DOHH2 (cell line): ENCODE measurements at regions not wholly inside any gene's neighbourhood (a gene's known extent, or its start where the extent isn't known, plus 50 kb on each side); places are given as distances from the start of the nearest gene placed in this dataset.

Experiments
- H3F3A ChIP-seq: fragments of 200-600 bp; sonication (generic), shearing (Covaris generic); 2 replicates; pipeline ENCODE4 v1.6.0; 2016; ENCODE audit warnings: antibody characterized with exemption, mild to moderate bottlenecking; ENCODE audit not compliant: control insufficient read depth, insufficient read depth
- H3K27ac ChIP-seq: fragments of 200-600 bp; sonication (generic); 2 replicates; pipeline ENCODE4 v1.5.1; 2014; ENCODE audit warnings: low read depth, mild to moderate bottlenecking, low read length, moderate library complexity
- H3K27me3 ChIP-seq: fragments of 200-600 bp; sonication (generic); 2 replicates; pipeline ENCODE4 v1.6.1; 2014; ENCODE audit warnings: mild to moderate bottlenecking, low read length, mixed read lengths; ENCODE audit not compliant: control insufficient read depth
- H3K36me3 ChIP-seq: fragments of 200-600 bp; sonication (generic); 2 replicates; pipeline ENCODE4 v1.6.1; 2014; ENCODE audit warnings: mild to moderate bottlenecking, low read length, moderate library complexity, mixed read lengths; ENCODE audit not compliant: control insufficient read depth
- H3K4me1 ChIP-seq: fragments of 200-600 bp; sonication (generic); 2 replicates; pipeline ENCODE4 v1.6.1; 2014; ENCODE audit warnings: mild to moderate bottlenecking, low read length, mixed read lengths; ENCODE audit not compliant: control insufficient read depth
- H3K4me2 ChIP-seq: fragments of 200-600 bp; sonication (generic); 2 replicates; pipeline ENCODE4 v1.6.0; 2014; ENCODE audit warnings: mild to moderate bottlenecking, low read length, moderate library complexity
- H3K4me3 ChIP-seq: fragments of 200-600 bp; sonication (generic); 2 replicates; pipeline ENCODE4 v1.5.1; 2014; ENCODE audit warnings: mild to moderate bottlenecking, low read length, mixed read lengths
- H3K79me2 ChIP-seq: fragments of 200-600 bp; sonication (generic); 2 replicates; pipeline ENCODE4 v1.6.1; 2014; ENCODE audit warnings: mild to moderate bottlenecking, low read length, mixed read lengths; ENCODE audit not compliant: control insufficient read depth
- H3K9me2 ChIP-seq: fragments of 200-600 bp; sonication (generic); replicated peaks from 2 replicates; pipeline ENCODE4 v1.6.1; 2014; ENCODE audit warnings: mild to moderate bottlenecking, low read length, mixed read lengths; ENCODE audit not compliant: control insufficient read depth
- H3K9me3 ChIP-seq: fragments of 200-600 bp; sonication (generic); 2 replicates; pipeline ENCODE4 v1.6.1; 2014; ENCODE audit warnings: antibody characterized with exemption, low read length, mixed read lengths; ENCODE audit not compliant: control insufficient read depth, insufficient read depth
- H4K20me1 ChIP-seq: fragments of 200-600 bp; sonication (generic); 2 replicates; pipeline ENCODE4 v1.6.0; 2014; ENCODE audit warnings: low read depth, mild to moderate bottlenecking, antibody characterized with exemption, low read length, moderate library complexity; ENCODE audit not compliant: control insufficient read depth, insufficient read depth
- EZH2phosphoT487 ChIP-seq: fragments of 200-600 bp; sonication (generic); IDR thresholded peaks from 2 replicates; pipeline ENCODE4 v1.6.1; 2017; ENCODE audit warnings: borderline replicate concordance, mild to moderate bottlenecking, antibody characterized with exemption, low read length, moderate library complexity, mixed read lengths
- TF ChIP-seq, protein P1 (sequence below): fragments of 200-600 bp; sonication (generic); IDR thresholded peaks from one replicate; pipeline ENCODE4 v1.5.1; 2014; ENCODE audit warnings: antibody characterized with exemption, mild to moderate bottlenecking, low read depth, low read length; ENCODE audit not compliant: poor library complexity, severe bottlenecking

DNA sequence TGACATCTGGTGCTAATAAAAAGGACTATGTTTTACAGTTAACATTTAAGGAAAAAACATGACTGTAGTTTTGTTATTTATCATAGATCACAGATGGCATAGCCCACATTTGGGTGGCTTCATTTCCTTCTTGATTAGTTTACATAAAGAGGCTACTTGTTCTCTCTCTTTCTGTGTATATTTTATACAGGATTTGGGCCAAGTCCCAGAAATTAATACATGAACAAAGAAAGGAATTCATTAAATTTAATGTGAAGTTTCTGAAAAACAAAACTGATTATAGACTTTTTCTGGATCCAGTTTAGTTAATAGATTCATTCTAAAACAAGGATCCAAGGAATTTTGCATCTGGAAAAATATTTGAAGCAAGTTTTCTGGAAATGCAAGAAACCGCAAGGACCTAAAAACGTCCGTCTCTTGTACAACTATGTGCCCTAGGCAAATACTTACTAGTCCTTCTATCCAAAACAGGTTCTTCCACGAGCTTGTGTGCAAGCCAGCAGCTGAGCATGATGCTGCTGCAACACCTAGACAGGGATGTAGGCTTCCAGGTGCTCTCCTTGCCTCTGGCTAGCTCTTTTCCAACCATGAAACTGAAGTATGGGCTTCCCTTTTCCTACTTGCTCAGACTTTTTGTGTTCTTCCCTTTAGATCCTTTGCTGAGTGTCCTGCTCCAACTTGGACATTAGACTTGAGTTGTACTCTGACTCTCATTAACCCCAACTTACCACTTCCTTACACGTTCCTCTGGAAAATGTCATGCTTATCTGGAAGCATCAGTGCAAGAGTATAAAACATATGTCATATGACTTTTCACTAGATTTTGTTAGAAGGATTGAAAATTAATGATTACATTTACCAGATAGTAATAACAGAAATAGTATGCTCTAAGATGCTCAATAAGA is 161.5 kb upstream of the STARD13 start:
- H4K20me1 ChIP-seq, result no peaks in the 10 kb centered on the region
- no peak for TF ChIP-seq EZH2phosphoT487
- TF ChIP-seq, protein P1, sequence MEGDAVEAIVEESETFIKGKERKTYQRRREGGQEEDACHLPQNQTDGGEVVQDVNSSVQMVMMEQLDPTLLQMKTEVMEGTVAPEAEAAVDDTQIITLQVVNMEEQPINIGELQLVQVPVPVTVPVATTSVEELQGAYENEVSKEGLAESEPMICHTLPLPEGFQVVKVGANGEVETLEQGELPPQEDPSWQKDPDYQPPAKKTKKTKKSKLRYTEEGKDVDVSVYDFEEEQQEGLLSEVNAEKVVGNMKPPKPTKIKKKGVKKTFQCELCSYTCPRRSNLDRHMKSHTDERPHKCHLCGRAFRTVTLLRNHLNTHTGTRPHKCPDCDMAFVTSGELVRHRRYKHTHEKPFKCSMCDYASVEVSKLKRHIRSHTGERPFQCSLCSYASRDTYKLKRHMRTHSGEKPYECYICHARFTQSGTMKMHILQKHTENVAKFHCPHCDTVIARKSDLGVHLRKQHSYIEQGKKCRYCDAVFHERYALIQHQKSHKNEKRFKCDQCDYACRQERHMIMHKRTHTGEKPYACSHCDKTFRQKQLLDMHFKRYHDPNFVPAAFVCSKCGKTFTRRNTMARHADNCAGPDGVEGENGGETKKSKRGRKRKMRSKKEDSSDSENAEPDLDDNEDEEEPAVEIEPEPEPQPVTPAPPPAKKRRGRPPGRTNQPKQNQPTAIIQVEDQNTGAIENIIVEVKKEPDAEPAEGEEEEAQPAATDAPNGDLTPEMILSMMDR, result no peak
- H3K4me2 ChIP-seq, result no peak overlapping the region
- no peaks in the 10 kb centered on the region for H3K27me3 ChIP-seq
- H3K4me1 ChIP-seq, result no peaks in the 10 kb centered on the region
- H3K4me3 ChIP-seq, result no peak overlapping the region
- no peak overlapping the region for H3K27ac ChIP-seq
- no peaks in the 10 kb centered on the region for H3F3A ChIP-seq
- H3K36me3 ChIP-seq, result no peaks in the 10 kb centered on the region
- no peaks in the 10 kb centered on the region; the same call in 1 of the 2 replicates for H3K9me2 ChIP-seq
- no peaks in the 10 kb centered on the region for H3K9me3 ChIP-seq
- H3K79me2 ChIP-seq, result no peaks in the 10 kb centered on the region

DNA sequence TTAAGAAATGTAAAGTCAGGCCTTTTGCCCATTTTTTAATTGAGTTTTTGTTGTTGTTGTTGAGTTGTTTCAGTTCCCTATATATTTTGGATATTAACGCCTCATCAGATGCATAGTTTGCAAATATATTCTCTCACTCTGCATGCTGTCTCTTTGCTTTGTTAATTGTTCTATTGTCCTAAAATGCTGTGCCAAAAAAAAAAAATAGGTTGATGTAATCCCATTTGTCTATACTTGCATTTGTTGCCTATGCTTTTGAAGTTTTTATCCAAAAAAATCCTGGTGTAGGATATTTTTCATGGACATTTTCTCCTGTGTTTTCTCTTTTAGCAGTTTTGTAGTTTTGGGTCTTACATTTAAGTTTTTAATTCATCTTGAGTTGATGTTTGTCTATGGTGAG is 163.3 kb upstream of the STARD13 start:
- no peaks in the 10 kb centered on the region for H3K4me1 ChIP-seq

DNA sequence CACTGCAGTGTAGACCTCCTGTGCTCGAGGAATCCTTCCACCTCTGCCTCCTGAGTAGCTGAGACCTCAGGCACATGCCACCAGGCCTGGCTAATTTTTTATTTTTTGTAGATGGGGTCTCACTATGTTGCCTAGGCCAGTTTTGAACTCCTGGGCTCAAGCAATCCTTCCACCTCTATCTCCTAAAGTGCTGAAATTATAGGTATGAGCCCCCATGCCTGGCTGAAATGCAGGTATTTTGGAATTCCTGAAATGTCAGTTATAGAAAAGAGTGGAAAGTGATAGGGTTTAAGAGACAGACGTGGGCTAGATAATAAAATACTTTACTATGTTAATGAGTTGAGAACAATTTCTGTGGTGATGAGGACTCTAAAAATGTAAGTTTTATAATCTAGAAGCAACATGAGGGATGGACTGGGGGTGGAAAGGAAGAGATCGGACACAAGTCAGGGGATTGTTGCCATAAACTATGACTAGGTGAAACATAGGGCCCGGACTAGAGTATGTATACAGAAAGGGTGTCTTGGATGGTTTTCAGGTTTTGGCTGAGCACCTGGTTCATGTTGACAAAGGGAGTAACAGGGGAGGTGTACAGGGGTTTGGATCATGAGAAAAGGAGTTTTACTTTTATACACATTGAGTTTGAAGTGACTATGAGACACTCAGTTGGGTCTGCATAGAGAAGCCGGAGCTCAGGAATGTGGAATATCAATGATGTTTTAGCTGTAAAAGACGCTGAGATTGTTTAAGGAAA is 165.6 kb upstream of the STARD13 start:
- no peaks in the 10 kb centered on the region for H3K9me3 ChIP-seq
- H3F3A ChIP-seq, result no peaks in the 10 kb centered on the region
- H3K9me2 ChIP-seq, result no peaks in the 10 kb centered on the region; the same call in 1 of the 2 replicates
- H3K4me2 ChIP-seq, result no peak overlapping the region
- no peaks in the 10 kb centered on the region for H4K20me1 ChIP-seq
- no peak for TF ChIP-seq EZH2phosphoT487
- TF ChIP-seq, protein P1, result no peak
- H3K36me3 ChIP-seq, result no peaks in the 10 kb centered on the region
- no peaks in the 10 kb centered on the region for H3K4me1 ChIP-seq
- H3K27me3 ChIP-seq, result no peaks in the 10 kb centered on the region
- H3K27ac ChIP-seq, result no peak overlapping the region
- no peaks in the 10 kb centered on the region for H3K79me2 ChIP-seq
- H3K4me3 ChIP-seq, result no peak overlapping the region

More for the DNA sequence above, 163.3 kb upstream of the STARD13 start:
- Histone ChIP-seq H3K79me2 (no peaks in the 10 kb centered on the region), H3K9me3 (no peaks in the 10 kb centered on the region), H3K4me2 (no peak overlapping the region), H3K9me2 (no peaks in the 10 kb centered on the region; the same call in 1 of the 2 replicates), H4K20me1 (no peaks in the 10 kb centered on the region), H3K27me3 (no peaks in the 10 kb centered on the region), H3K27ac (no peak overlapping the region), H3K36me3 (no peaks in the 10 kb centered on the region), H3F3A (no peaks in the 10 kb centered on the region), H3K4me3 (no peak overlapping the region)
- TF ChIP-seq, protein P1, result no peak
- no peak for TF ChIP-seq EZH2phosphoT487
